ENCODE measurements at regions not wholly inside any gene's neighbourhood (a gene's known extent, or its start where the extent isn't known, plus 50 kb on each side); places are given as distances from the start of the nearest gene placed in this dataset.
A peak's percentile ranks its signal among the peaks of the same experiment; 100 is the strongest.

GRCh38 chr10:80700760-80701444 lies 163.2 kb downstream of the SH2D4B start:
- CTCF ChIA-PET (ENCODE audit: partially characterized antibody), result interaction anchor here (0.8 to 5.5 kb wide), 36 partner anchors 9 to 479 kb away, joined by 3 to 73 read pairs (median 6); no protein-coding TSS in a partner anchor
- POLR2A ChIA-PET (ENCODE audit: partially characterized antibody), result no interaction called here
- no peak for TF ChIP-seq EGR1 (IDR thresholded peaks at IDR 0.05; ENCODE audit: borderline replicate concordance, low read depth, low read length)
- TF ChIP-seq RFX5 (IDR thresholded peaks at IDR 0.05; ENCODE audit: borderline replicate concordance, low read depth, low read length), result no peak
- TF ChIP-seq SIX5 (IDR thresholded peaks at IDR 0.05; ENCODE audit: low read depth, low read length), result no peak
- no peak for TF ChIP-seq RBBP5 (IDR thresholded peaks at IDR 0.05; ENCODE audit: borderline replicate concordance, low read depth, low read length)
- no peak for TF ChIP-seq BCL11A (IDR thresholded peaks at IDR 0.05; ENCODE audit: low read depth in 2 of 2, low read length in 2 of 2)
- TF ChIP-seq TBP (IDR thresholded peaks at IDR 0.05; ENCODE audit: low read depth, low read length), result no peak
- TF ChIP-seq POU5F1 (IDR thresholded peaks at IDR 0.05; ENCODE audit: low read depth, low read length), result no peak
- no peak for TF ChIP-seq RNF2 (IDR thresholded peaks at IDR 0.05; ENCODE audit: borderline replicate concordance, low read depth, low read length, missing control alignments, poor library complexity, severe bottlenecking)
- TF ChIP-seq CBX8 (IDR thresholded peaks at IDR 0.05; ENCODE audit: borderline replicate concordance, low read depth, low read length), result no peak
- no peak for TF ChIP-seq HDAC6 (IDR thresholded peaks at IDR 0.05; ENCODE audit: low read depth, low read length)
- no peak for TF ChIP-seq CHD2 (IDR thresholded peaks at IDR 0.05; ENCODE audit: low read length)
- TF ChIP-seq CEBPB (IDR thresholded peaks at IDR 0.05; ENCODE audit: low read depth, low read length), result no peak
- TF ChIP-seq SP4 (IDR thresholded peaks at IDR 0.05; ENCODE audit: low read length), result no peak

More at GRCh38 chr10:80700760-80701444, 163.2 kb downstream of the SH2D4B start:
- no peak overlapping the region for H3K23ac ChIP-seq (ENCODE audit: insufficient read length)
- no peaks in the 10 kb centered on the region for H3K79me2 ChIP-seq (ENCODE audit: control insufficient read depth in 1 of 2, insufficient read depth in 2 of 2, low read length in 2 of 2)
- no peaks in the 10 kb centered on the region for H3K79me1 ChIP-seq (ENCODE audit: low read depth, low read length)
- H2BK5ac ChIP-seq (ENCODE audit: low read depth, low read length), result no peak overlapping the region; the same call in 1 of the 2 replicates
- H4K5ac ChIP-seq (ENCODE audit: insufficient read length, low read depth, low read length), result no peak overlapping the region
- H3K27me3 ChIP-seq (replicated peaks in 1 of 4; ENCODE audit: control insufficient read depth in 3 of 4, extremely low read depth in 1 of 4, insufficient read depth in 3 of 4, low read length in 3 of 4), result no peaks in the 10 kb centered on the region
- no peak overlapping the region for H2AFZ ChIP-seq (ENCODE audit: low read length)
- peak overlapping the region; percentile 19; the same call in 1 of the 2 replicates for H3K18ac ChIP-seq (ENCODE audit: extremely low read depth, low read length)
- H2BK20ac ChIP-seq (ENCODE audit: low read length), result 0 out of 2 replicates have a peak overlapping the region, but pooled peaks have one; percentile 32
- H3K56ac ChIP-seq (replicated peaks; ENCODE audit: insufficient read length, low read depth, low read length), result no peak overlapping the region
- H4K8ac ChIP-seq (ENCODE audit: extremely low read depth, insufficient read depth, low read length), result peak overlapping the region; percentile 45; the same call in 1 of the 2 replicates
- no peak overlapping the region for H3K9ac ChIP-seq (replicated peaks in 1 of 4; ENCODE audit: extremely low read depth in 1 of 4, low read depth in 3 of 4, low read length in 3 of 4)
- H3K27ac ChIP-seq (ENCODE audit: low read depth, low read length), result no peak overlapping the region
- no peaks in the 10 kb centered on the region for H3K36me3 ChIP-seq (ENCODE audit: control insufficient read depth in 2 of 4, insufficient read depth in 4 of 4, low read length in 3 of 4)
- FAIRE-seq, result no peak
- no peak overlapping the region for H3K4ac ChIP-seq (replicated peaks; ENCODE audit: insufficient read length, low read depth, low read length)
- WGBS, 2 experiments (ENCODE audit: extremely low coverage in 1 of 2, insufficient coverage in 1 of 2, insufficient read length in 1 of 2, insufficient replicate concordance in 2 of 2, low coverage in 1 of 2, low lambda C conversion rate in 2 of 2, missing lambda C conversion rate in 1 of 2), result 76% methylated on average over 7 of the region's 8 CpGs; no CpG with 5 or more reads in 1 of the 2 experiments
- DNase-seq (ENCODE audit: low read depth in 1 of 2, low spot score in 2 of 2), result peak in 1 of 2 experiments; percentile 40
- H3K9me3 ChIP-seq (ENCODE audit: insufficient read depth in 2 of 2, low read depth in 1 of 2, low read length in 1 of 2), result no peaks in the 10 kb centered on the region
- no peak overlapping the region for H3K4me3 ChIP-seq (ENCODE audit: extremely low read depth in 1 of 4, insufficient read depth in 2 of 4, low read depth in 3 of 4, low read length in 4 of 4)
- H2BK12ac ChIP-seq (ENCODE audit: low read depth, low read length), result peak overlapping the region; percentile 87; the same call in 1 of the 2 replicates
- H2BK120ac ChIP-seq (replicated peaks; ENCODE audit: low read depth, low read length), result peak overlapping the region; percentile 50
- H2BK15ac ChIP-seq (ENCODE audit: low read length), result peak overlapping the region; percentile 65; the same call in 1 of the 2 replicates
- no peaks in the 10 kb centered on the region for H4K20me1 ChIP-seq (replicated peaks in 1 of 2; ENCODE audit: control insufficient read depth in 1 of 2, insufficient read depth in 2 of 2, low read length in 2 of 2)
- H3K14ac ChIP-seq (ENCODE audit: insufficient read length), result no peak overlapping the region
- H3K4me2 ChIP-seq (ENCODE audit: insufficient read depth in 1 of 2, low read depth in 2 of 2, low read length in 2 of 2), result no peak overlapping the region
- peak overlapping the region; percentile 31 for H4K91ac ChIP-seq (replicated peaks; ENCODE audit: insufficient read length, low read length)
- no peaks in the 10 kb centered on the region; the same call in 1 of the 2 replicates for H3K23me2 ChIP-seq (ENCODE audit: low read depth, low read length)
- H3K4me1 ChIP-seq (replicated peaks in 1 of 4; ENCODE audit: control insufficient read depth in 3 of 4, insufficient read depth in 4 of 4, low read length in 3 of 4), result no peaks in the 10 kb centered on the region; a peak in 1 of 7 replicates
- no peak overlapping the region for H2AK5ac ChIP-seq (ENCODE audit: low read depth, low read length)
